Motor neuron (in vitro differentiated cells): ENCODE measurements at regions not wholly inside any gene's neighbourhood (a gene's known extent, or its start where the extent isn't known, plus 50 kb on each side); places are given as distances from the start of the nearest gene placed in this dataset.
A peak's percentile ranks its signal among the peaks of the same experiment; 100 is the strongest.

Experiments used
- ATAC-seq, 8 experiments: fragments of 200-7000 bp; cut with Tn5 transposase; replicated peaks in 6 of 8; 2 replicates each; pipeline ENCODE4 v1.8.0; 2021; ENCODE audit warnings: mild to moderate bottlenecking in 8 of 8, moderate library complexity in 8 of 8
- H3K27ac ChIP-seq, 2 donors: fragments of 250-450 bp; sonication (Bioruptor Pico); 2 replicates each; pipeline ENCODE4 v1.9.0; 2021; ENCODE audit warnings: antibody characterized with exemption in 2 of 2, mild to moderate bottlenecking in 2 of 2, moderate library complexity in 1 of 2
- H3K4me1 ChIP-seq, 2 donors: fragments of 250-450 bp; sonication (Bioruptor Pico); replicated peaks in 1 of 2; 2 replicates each; pipeline ENCODE4 v1.6.1; 2021; ENCODE audit warnings: antibody characterized with exemption in 2 of 2, mild to moderate bottlenecking in 2 of 2, moderate library complexity in 1 of 2
- H3K4me3 ChIP-seq, 5 donors: fragments of 250-450 bp; sonication (Bioruptor Pico); 2 replicates each; pipeline ENCODE4 v1.9.0; 2021; ENCODE audit warnings: antibody characterized with exemption in 5 of 5, mild to moderate bottlenecking in 5 of 5, moderate library complexity in 4 of 5
- WGBS, 10 experiments: fragments of 450-650 bp; shearing (Covaris generic); methylation state at CpG; one replicate each; pipeline ENCODE4 v1.0.0; 2022; 5-methylcytosine and 5-hydroxymethylcytosine counted together
- in situ Hi-C, 9 experiments: fragments of 400-800 bp; cut with MboI; loops; one replicate each; pipeline ENCODE4 v1.15.0; 2021; ENCODE audit warnings: low sequenced_read_pairs in 9 of 9, low pct_unique_long_range_greater_than_20kb in 2 of 9; ENCODE audit not compliant: unreplicated experiment in 9 of 9

DNA sequence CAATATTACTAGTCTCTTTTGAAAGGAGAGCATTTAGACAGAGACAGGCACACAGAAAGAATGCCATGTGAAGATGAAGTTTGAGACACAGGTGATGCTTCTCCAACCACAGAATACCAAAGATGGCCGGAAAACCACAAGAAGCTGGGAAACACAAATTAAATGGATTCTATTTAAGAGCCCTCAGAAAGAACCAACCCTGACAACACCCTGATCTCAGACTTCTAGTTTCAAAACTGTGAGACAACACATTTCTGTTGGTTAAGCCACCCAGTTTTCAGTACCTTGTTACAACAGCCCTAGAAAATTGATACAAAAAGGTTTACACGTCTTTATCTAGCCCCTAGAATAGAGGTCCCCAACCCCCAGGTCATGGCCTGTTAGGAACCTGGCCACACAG, 79.8 kb upstream of the CCNG1 start:
- Histone ChIP-seq H3K27ac (no peak overlapping the region), H3K4me3 (no peak overlapping the region), H3K4me1 (no peaks in the 10 kb centered on the region)
- in situ Hi-C loops: no loop called here
- no peak for ATAC-seq
- whole genome bisulfite sequencing, 10 experiments: 17 to 100% (median 61%) methylated on average over 1 to 2 of the region's 2 CpGs; no CpG with 5 or more reads in 2 of the 10 experiments

- no peak for ATAC-seq
- WGBS, 10 experiments: 0 to 100% (median 46%) methylated on average over 2 to 3 of the region's 3 CpGs; no CpG with 5 or more reads in 2 of the 10 experiments
- H3K4me3 ChIP-seq: no peak overlapping the region
- H3K27ac ChIP-seq: no peak overlapping the region
- in situ Hi-C loops: no loop called here
- no peaks in the 10 kb centered on the region for H3K4me1 ChIP-seq
Observed at GRCh38 chr5:163360656-163361055, 76.7 kb upstream of the CCNG1 start.

DNA sequence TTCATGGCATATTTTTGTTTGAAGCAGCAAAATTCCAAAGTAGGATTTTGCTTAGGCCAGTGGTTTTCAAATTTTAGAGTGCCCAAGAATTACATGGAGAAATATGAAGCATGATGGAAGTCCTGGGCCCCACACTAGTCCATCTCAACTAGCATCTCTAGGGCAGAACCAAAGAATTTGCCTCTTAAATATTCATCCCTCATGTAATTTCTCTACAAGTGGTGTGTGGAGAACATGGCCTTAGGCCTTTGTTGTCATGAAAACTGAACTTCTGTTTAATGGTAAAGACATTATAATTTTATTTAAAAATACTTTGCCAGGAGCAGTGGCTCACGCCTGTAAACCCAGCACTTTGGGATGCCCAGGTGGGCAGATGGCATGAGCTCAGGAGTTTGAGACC, 75.9 kb upstream of the CCNG1 start:
- WGBS, 10 experiments: 0 to 100% (median 75%) methylated on average over 1 of the region's 1 CpG; no CpG with 5 or more reads in 4 of the 10 experiments
- in situ Hi-C loops: no loop called here

DNA sequence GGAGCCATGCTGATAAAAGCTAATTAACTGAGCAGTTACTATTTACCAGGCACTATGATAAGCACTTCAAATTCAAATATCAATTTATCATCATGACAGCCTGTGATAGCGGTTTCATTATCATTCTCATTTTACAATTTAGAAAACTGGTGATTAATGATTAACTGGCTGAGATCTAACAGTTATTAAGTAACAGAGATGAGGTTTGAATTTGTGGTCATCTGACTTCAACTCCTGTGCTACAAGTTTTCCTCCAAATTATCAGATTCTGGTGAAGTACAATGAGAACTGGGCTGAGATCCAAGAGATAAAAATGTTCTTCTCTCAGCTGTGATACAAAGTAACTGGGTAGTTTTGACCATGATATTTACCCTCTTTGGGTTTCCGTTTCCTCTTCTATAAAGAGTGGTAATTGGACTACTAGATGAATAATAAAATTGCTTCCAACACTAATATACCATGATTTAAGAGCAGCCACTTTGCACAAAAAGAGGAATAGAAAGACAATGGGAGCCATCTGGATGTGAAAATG, 74.5 kb upstream of the CCNG1 start:
- Histone ChIP-seq H3K27ac (no peak overlapping the region), H3K4me1 (no peaks in the 10 kb centered on the region), H3K4me3 (no peak overlapping the region)
- WGBS, 10 experiments: 0 to 100% (median 70%) methylated on average over 1 to 2 of the region's 2 CpGs; no CpG with 5 or more reads in 1 of the 10 experiments
- no peak for ATAC-seq
- in situ Hi-C loops: no loop called here

More for the DNA sequence above, 75.9 kb upstream of the CCNG1 start:
- Histone ChIP-seq H3K4me3 (no peak overlapping the region), H3K4me1 (no peaks in the 10 kb centered on the region), H3K27ac (no peak overlapping the region)
- peak in 3 of 8 experiments; percentile 28 to 78 (median 63) for ATAC-seq

DNA sequence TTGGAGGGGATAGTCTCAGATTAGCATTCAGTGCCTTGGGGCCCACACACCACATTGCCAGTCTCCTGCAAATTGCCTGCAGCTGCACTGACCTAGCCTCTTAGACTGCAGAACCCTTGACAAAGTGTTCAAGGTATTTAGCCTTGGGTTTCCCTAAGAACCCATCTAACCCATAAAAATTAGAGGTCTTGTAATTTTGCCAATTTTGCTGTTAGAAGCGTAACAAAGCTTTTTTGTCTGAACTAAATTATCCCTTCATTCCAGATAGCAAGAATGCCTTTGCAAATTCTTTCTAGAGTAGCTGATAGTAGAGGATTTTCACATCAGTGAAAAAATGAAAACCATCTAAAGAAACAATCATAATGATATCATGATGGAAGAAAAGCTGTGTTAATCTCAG, 74.0 kb upstream of the CCNG1 start:
- H3K27ac ChIP-seq: no peak overlapping the region
- in situ Hi-C loops: no loop called here
- ATAC-seq: no peak
- WGBS, 10 experiments: 11 to 100% (median 33%) methylated on average over 1 of the region's 1 CpG; no CpG with 5 or more reads in 5 of the 10 experiments
- no peak overlapping the region for H3K4me3 ChIP-seq
- H3K4me1 ChIP-seq: no peaks in the 10 kb centered on the region

GRCh38 chr5:163366757-163367156, 70.6 kb upstream of the CCNG1 start:
- ATAC-seq: no peak
- in situ Hi-C loops: no loop called here
- Histone ChIP-seq H3K27ac (no peak overlapping the region), H3K4me1 (no peaks in the 10 kb centered on the region), H3K4me3 (no peak overlapping the region)

DNA sequence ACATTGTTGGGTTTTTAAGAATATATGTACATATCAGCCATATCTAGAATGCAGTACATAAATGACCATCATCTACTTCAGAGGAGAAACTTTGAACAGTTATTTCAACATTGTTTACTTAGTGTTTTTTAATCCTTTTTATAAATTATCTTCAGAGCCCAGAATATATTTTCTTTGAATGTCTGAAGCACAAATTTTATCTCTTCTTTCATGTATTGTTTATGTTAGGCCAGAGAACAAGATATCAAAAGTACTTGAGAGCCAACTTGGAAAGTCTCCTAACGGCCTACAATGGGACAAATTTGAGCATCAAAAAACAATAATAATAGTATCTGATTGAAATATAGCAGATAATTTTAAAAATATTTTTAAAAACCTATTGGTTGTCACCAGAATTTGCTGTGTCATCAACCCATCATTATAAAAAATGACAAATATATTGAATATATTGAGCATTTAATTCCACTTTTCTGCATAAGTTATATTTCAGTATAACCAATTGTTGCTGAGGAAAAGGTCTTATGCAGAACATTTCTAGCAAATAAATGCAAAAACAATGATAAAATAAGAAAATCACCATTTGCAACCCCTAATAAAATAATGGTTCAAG, 67.5 kb upstream of the CCNG1 start:
- Histone ChIP-seq H3K4me1 (peaks cover 3 to 7% of the 10 kb centered on the region in 2 donors), H3K27ac (no peak overlapping the region), H3K4me3 (no peak overlapping the region)
- WGBS, 10 experiments: 0 to 100% (median 100%) methylated on average over 1 of the region's 1 CpG
- in situ Hi-C loops: no loop called here
- ATAC-seq: no peak

DNA sequence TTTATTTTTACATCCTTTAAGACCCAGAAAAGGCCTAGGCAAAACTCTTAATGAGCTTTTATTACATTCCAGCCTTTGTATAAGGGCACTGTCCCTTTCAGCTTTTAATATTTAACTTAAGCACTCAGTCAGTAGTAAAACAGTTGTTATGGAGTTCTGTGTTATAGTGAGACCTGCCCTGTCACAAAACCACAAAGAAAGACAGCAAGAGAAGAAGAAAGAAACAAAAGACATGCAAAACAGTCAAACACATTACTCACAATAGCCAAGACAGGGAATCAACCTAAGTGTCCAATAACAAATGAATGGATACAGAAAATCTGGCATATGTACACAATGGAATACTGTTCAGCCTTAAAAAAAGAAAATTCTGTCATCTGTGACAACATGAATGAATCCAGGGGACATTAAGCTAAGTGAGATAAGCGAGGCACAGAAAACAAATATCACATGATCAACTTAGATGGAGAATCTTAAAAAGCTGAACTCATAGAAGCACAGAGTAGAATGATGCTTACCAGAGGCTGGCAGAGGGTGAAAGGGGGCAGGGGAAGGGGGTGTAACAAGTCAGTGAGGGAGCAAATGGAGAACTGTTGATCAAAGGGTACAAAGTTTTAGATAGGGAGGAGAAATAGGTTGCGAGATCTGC, 63.8 kb upstream of the CCNG1 start:
- 0 to 30% (median 0%) methylated on average over 1 to 2 of the region's 2 CpGs; no CpG with 5 or more reads in 3 of the 10 experiments for WGBS, 10 experiments
- ATAC-seq: peak in 5 of 8 experiments; percentile 87 to 94 (median 90)
- peaks cover 3 to 7% of the 10 kb centered on the region in 2 donors for H3K4me1 ChIP-seq
- peak overlapping the region; percentile 24 to 30 for H3K27ac ChIP-seq
- H3K4me3 ChIP-seq: no peak overlapping the region
- in situ Hi-C loops: no loop called here

GRCh38 chr5:163377982-163378381, 59.4 kb upstream of the CCNG1 start:
- in situ Hi-C loops: no loop called here

GRCh38 chr5:163379298-163380155, 57.9 kb upstream of the CCNG1 start:
- Histone ChIP-seq H3K4me3 (no peak overlapping the region), H3K27ac (peak overlapping the region in 1 of 2 donors; percentile 28), H3K4me1 (peaks cover 12 to 13% of the 10 kb centered on the region in 2 donors)
- peak in 5 of 8 experiments; percentile 27 to 93 (median 64) for ATAC-seq
- 0 to 81% (median 59%) methylated on average over 1 to 7 of the region's 7 CpGs for WGBS, 10 experiments
- in situ Hi-C loops: no loop called here

More at GRCh38 chr5:163377982-163378381, 59.4 kb upstream of the CCNG1 start:
- no peak overlapping the region for H3K27ac ChIP-seq
- no peak overlapping the region for H3K4me3 ChIP-seq
- peaks cover 14 to 17% of the 10 kb centered on the region in 2 donors for H3K4me1 ChIP-seq
- WGBS, 10 experiments: 0 to 88% (median 82%) methylated on average over 1 to 4 of the region's 6 CpGs; no CpG with 5 or more reads in 4 of the 10 experiments
- ATAC-seq: no peak

DNA sequence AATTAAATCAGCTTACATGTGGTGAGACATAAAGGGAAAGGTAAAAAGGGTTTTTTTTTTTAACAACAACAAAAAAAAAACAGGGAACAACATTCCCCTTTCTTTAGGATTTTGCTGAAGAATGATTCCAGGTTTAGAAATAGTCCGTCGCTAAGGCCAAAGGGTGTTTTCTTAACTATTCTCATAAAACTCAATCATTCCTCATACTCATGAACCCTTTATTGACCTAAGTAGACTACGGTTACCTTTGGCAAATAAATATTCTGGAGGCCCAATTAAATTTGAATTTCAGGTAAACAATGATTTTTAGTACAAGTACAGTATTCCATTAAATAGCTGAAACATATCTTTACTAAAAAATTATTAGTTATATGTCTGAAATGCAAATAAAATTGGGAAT, 55.6 kb upstream of the CCNG1 start:
- Histone ChIP-seq H3K4me1 (peaks cover 12 to 13% of the 10 kb centered on the region in 2 donors), H3K27ac (no peak overlapping the region), H3K4me3 (no peak overlapping the region)
- ATAC-seq: no peak
- in situ Hi-C loops: no loop called here
- WGBS, 10 experiments: 41 to 100% (median 91%) methylated on average over 1 to 3 of the region's 3 CpGs

DNA sequence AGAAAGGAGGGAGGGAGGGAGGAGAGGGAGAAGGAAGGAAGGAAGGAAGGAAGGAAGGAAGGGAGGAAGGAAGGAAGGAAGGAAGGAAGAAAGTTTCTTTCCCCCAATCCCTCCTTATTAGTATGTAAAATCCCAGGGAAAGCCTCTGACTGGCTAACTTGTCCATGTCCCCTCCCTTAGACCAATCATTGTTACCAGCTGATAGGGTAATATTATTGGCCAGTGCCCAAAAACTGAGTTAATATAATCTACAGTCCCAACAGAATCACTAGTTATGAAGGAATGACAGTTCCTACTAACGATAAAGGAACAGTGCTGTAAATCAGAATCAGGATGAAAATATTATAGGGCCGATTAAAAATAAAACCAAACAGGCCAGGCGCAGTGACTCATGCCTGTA, 53.6 kb upstream of the CCNG1 start:
- no peak overlapping the region for H3K4me3 ChIP-seq
- ATAC-seq: no peak
- peaks cover 23 to 25% of the 10 kb centered on the region in 2 donors for H3K4me1 ChIP-seq
- WGBS, 10 experiments: 20 to 100% (median 87%) methylated on average over 1 to 3 of the region's 3 CpGs; no CpG with 5 or more reads in 2 of the 10 experiments
- in situ Hi-C loops: no loop called here
- no peak overlapping the region for H3K27ac ChIP-seq

- ATAC-seq: no peak
- Histone ChIP-seq H3K4me1 (peaks cover 17% of the 10 kb centered on the region in 2 donors), H3K27ac (no peak overlapping the region), H3K4me3 (no peak overlapping the region)
- in situ Hi-C loops: no loop called here
- WGBS, 10 experiments: 0 to 100% (median 67%) methylated on average over 1 to 4 of the region's 4 CpGs
Observed at GRCh38 chr5:163384669-163385068, 52.7 kb upstream of the CCNG1 start.
